B cell (primary cell): ENCODE measurements at regions not wholly inside any gene's neighbourhood (a gene's known extent, or its start where the extent isn't known, plus 50 kb on each side); places are given as distances from the start of the nearest gene placed in this dataset.
A peak's percentile ranks its signal among the peaks of the same experiment; 100 is the strongest.

Experiments used
- ATAC-seq: fragments of 200-7000 bp; cut with Tn5 transposase; one replicate; pipeline ENCODE4 v1.10.0; 2021; ENCODE audit warnings: low read depth, mild to moderate bottlenecking, moderate number of reproducible peaks, moderate library complexity
- CTCF ChIA-PET: fragments of 350-600 bp; sonication (Branson Sonifier 250); formaldehyde crosslinking; loops from one replicate; lab custom pipeline; 2021; ENCODE audit warnings: antibody characterized with exemption, inconsistent platforms; lab: Charles Lee
- POLR2A ChIA-PET: fragments of 350-600 bp; sonication (Branson Sonifier 250); formaldehyde crosslinking; loops from one replicate; lab custom pipeline; 2021; ENCODE audit warnings: antibody characterized with exemption; lab: Charles Lee
- DNase-seq: peaks from one replicate; pipeline ENCODE4 v3.0.0; 2013
- H2AFZ ChIP-seq: 2 replicates; pipeline ENCODE4 v1.6.1; 2012; ENCODE audit warnings: mild to moderate bottlenecking, low read depth, low read length; ENCODE audit not compliant: insufficient read depth, poor library complexity, severe bottlenecking
- H3K27ac ChIP-seq, 2 donors: 1 replicate in 1 of 2; 2 replicates in 1 of 2; pipeline ENCODE4 v1.5.1; 2012 to 2013; ENCODE audit warnings: low read length in 2 of 2, mild to moderate bottlenecking in 2 of 2, moderate library complexity in 1 of 2
- H3K27me3 ChIP-seq, 4 experiments: fragments of 200-600 bp in 1 of 4; sonication (generic) in 1 of 4; replicated peaks in 1 of 4; 1 replicate in 2 of 4; 2 replicates in 2 of 4; pipeline versions ENCODE4 v1.6.1 to v1.7.0; 2013 to 2016; ENCODE audit warnings: low read length in 3 of 4, mild to moderate bottlenecking in 2 of 4, mixed read lengths in 1 of 4, moderate library complexity in 1 of 4; ENCODE audit not compliant: insufficient read depth in 4 of 4, control insufficient read depth in 3 of 4; ENCODE audit errors: control extremely low read depth in 1 of 4
- H3K36me3 ChIP-seq, 2 experiments: replicated peaks in 1 of 2; 1 replicate in 1 of 2; 2 replicates in 1 of 2; pipeline versions ENCODE4 v1.6.1 to v1.7.1; 2013; ENCODE audit warnings: low read length in 1 of 2; ENCODE audit not compliant: insufficient read depth in 2 of 2, control insufficient read depth in 1 of 2; ENCODE audit errors: control extremely low read depth in 1 of 2, extremely low read depth in 1 of 2
- H3K4me1 ChIP-seq, 2 donors: fragments of 200-600 bp in 1 of 2; sonication (generic) in 1 of 2; 1 replicate in 1 of 2; 2 replicates in 1 of 2; pipeline versions ENCODE4 v1.5.1 to v1.6.1; 2013 to 2017; ENCODE audit warnings: low read length in 2 of 2; ENCODE audit not compliant: control insufficient read depth in 2 of 2, insufficient read depth in 2 of 2
- H3K4me2 ChIP-seq: replicated peaks from 2 replicates; pipeline ENCODE3; 2012; ENCODE audit warnings: mild to moderate bottlenecking, low read depth, low read length; ENCODE audit not compliant: poor library complexity, severe bottlenecking
- H3K4me3 ChIP-seq, 5 experiments: fragments of 200-600 bp in 1 of 5; sonication (generic) in 1 of 5; 1 replicate in 3 of 5; 2 replicates in 2 of 5; pipeline versions ENCODE4 v1.5.1 to v1.7.0; 2011 to 2016; ENCODE audit warnings: low read length in 4 of 5, mild to moderate bottlenecking in 4 of 5, low read depth in 2 of 5, control low read depth in 1 of 5, moderate library complexity in 1 of 5; ENCODE audit not compliant: insufficient read depth in 1 of 5; ENCODE audit errors: control extremely low read depth in 1 of 5, extremely low read depth in 1 of 5
- H3K79me2 ChIP-seq: fragments of 200-600 bp; sonication (generic); one replicate; pipeline ENCODE4 v1.6.0; 2016; ENCODE audit warnings: low read length; ENCODE audit not compliant: control insufficient read depth, insufficient read depth
- H3K9ac ChIP-seq: fragments of 200-600 bp; sonication (generic); 2 replicates; pipeline ENCODE4 v1.6.1; 2017; ENCODE audit warnings: mild to moderate bottlenecking, low read length, moderate library complexity
- H3K9me3 ChIP-seq, 3 donors: one replicate each; pipeline versions ENCODE4 v1.6.1 to v1.7.1; 2013; ENCODE audit warnings: low read length in 2 of 3; ENCODE audit not compliant: control insufficient read depth in 2 of 3, insufficient read depth in 1 of 3; ENCODE audit errors: control extremely low read depth in 1 of 3
- H4K20me1 ChIP-seq: 2 replicates; pipeline ENCODE4 v1.6.0; 2012; ENCODE audit warnings: mild to moderate bottlenecking, low read length; ENCODE audit not compliant: insufficient read depth, control insufficient read depth, poor library complexity, severe bottlenecking
- H3K27ac Mint-ChIP-seq: one replicate; pipeline ENCODE4 v1.8.0; 2021; ENCODE audit warnings: mixed read lengths
- H3K27me3 Mint-ChIP-seq: one replicate; pipeline ENCODE4 v1.8.0; 2021; ENCODE audit warnings: mixed read lengths
- H3K4me1 Mint-ChIP-seq: one replicate; pipeline ENCODE4 v1.8.0; 2021; ENCODE audit warnings: mixed read lengths
- H3K4me3 Mint-ChIP-seq: one replicate; pipeline ENCODE4 v1.8.0; 2021; ENCODE audit warnings: mixed read lengths
- H3K9me3 Mint-ChIP-seq: one replicate; pipeline ENCODE4 v1.8.0; 2022; ENCODE audit warnings: mixed read lengths; ENCODE audit not compliant: insufficient read depth
- CTCF ChIP-seq: fragments of 200-600 bp; IDR thresholded peaks from one replicate; pipeline ENCODE4 v1.8.0; 2022; ENCODE audit warnings: antibody characterized with exemption, mild to moderate bottlenecking
- EZH2 ChIP-seq: IDR thresholded peaks from 2 replicates; pipeline ENCODE4 v1.6.1; 2012; ENCODE audit warnings: borderline replicate concordance, low read depth, mild to moderate bottlenecking, moderate library complexity, low read length; ENCODE audit not compliant: insufficient read depth, poor library complexity, severe bottlenecking
- WGBS: methylation state at CpG from one replicate; pipeline ENCODE4 v1.1.5; 2013; ENCODE audit warnings: missing lambda C conversion rate; ENCODE audit not compliant: insufficient coverage; 5-methylcytosine and 5-hydroxymethylcytosine counted together
- intact Hi-C: fragments of 100-400 bp; cut with micrococcal nuclease; formaldehyde crosslinking; loops from one replicate; pipeline ENCODE4 v1.10.0; 2022

DNA sequence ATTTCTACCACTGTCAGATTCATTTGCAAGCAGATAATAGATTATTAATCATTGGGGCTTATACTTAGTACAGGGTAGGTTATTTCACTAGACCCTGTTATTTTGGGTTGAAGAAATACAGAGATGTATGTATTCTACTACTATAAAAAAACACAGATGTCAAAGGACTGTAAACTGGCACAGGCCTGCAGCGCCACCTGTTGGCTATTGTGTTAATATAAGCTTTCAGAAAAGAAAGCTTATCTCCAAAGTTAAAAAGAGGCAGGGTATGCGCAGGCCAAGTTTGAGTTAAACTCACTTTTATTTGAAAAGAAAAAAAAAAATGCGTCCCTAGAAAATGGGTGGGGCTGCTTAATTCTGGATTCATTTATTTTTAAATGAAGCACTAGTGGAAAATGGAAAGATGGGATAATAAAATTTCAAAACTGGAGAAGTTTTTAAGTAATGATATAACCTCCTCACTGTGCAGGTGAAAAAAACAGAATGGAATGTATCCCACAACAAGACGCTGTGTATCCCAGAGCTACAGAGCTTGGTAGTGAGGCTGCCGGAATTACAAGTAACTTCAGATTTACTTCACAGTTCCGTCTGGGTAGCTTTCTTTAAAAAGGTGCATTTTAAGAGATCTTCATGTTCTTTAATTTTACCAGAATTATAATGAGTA lies 407.2 kb upstream of the TGFBR2 start:
- Histone ChIP-seq H3K27ac (no peak overlapping the region), H3K9ac (no peak overlapping the region), H3K9me3 (no peaks in the 10 kb centered on the region), H3K36me3 (no peaks in the 10 kb centered on the region), H3K27me3 (no peaks in the 10 kb centered on the region), H3K79me2 (no peaks in the 10 kb centered on the region), H2AFZ (no peak overlapping the region), H3K4me2 (no peak overlapping the region), H4K20me1 (no peaks in the 10 kb centered on the region), H3K4me3 (no peak overlapping the region), H3K4me1 (peaks cover 0 to 3% of the 10 kb centered on the region in 2 donors)
- peak; percentile 43 for ATAC-seq
- no peak overlapping the region for H3K4me3 Mint-ChIP-seq
- DNase-seq: peak; percentile 65
- ChIA-PET CTCF (interaction anchor here (0.6 to 5.4 kb wide), 64 partner anchors 8 to 566 kb away, joined by 3 to 113 read pairs (median 4); no protein-coding TSS in a partner anchor), POLR2A (interaction anchor here (0.7 kb wide), 1 partner anchor 353 kb away, joined by 3 read pairs; no protein-coding TSS in a partner anchor)
- WGBS: no CpG with 5 or more reads among the region's 6 CpGs
- peaks cover 15% of the 10 kb centered on the region for H3K4me1 Mint-ChIP-seq
- TF ChIP-seq EZH2 (no peak), CTCF (peak; percentile 96)
- no peak overlapping the region for H3K27ac Mint-ChIP-seq
- H3K9me3 Mint-ChIP-seq: no peaks in the 10 kb centered on the region
- H3K27me3 Mint-ChIP-seq: no peaks in the 10 kb centered on the region
- intact Hi-C loops: loop anchor here (1.0 to 10.0 kb wide), 5 partner anchors 86 to 494 kb away; partner anchors contain the start of gene TGFBR2

DNA sequence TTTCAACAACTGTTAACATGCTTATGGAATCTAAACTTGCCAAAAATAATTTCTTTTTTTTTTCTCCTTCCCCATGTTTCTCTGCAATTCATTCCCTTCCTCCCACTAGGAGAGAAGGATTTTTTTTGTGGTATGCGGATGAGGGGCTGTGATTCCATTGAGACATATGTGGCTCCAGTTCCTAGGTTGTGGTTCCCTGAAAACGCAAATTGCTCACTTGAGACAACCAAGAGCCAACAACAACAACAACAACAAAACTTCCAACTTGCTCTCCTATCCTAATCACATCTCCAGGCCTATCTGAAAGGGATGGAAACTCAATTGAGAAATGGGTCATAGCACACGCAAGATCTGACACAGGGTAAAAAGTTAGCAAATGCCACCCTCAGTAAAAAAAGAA lies 406.5 kb upstream of the TGFBR2 start:
- 100% methylated on average over 1 of the region's 3 CpGs for WGBS
- Histone ChIP-seq H3K36me3 (no peaks in the 10 kb centered on the region), H4K20me1 (no peaks in the 10 kb centered on the region), H3K4me1 (peaks cover 0 to 3% of the 10 kb centered on the region in 2 donors), H3K4me3 (no peak overlapping the region), H3K79me2 (no peaks in the 10 kb centered on the region), H3K9me3 (no peaks in the 10 kb centered on the region), H2AFZ (no peak overlapping the region), H3K27me3 (no peaks in the 10 kb centered on the region), H3K27ac (no peak overlapping the region), H3K9ac (no peak overlapping the region), H3K4me2 (no peak overlapping the region)
- Mint-ChIP-seq H3K4me3 (no peak overlapping the region), H3K9me3 (no peaks in the 10 kb centered on the region), H3K27me3 (no peaks in the 10 kb centered on the region), H3K4me1 (peaks cover 15% of the 10 kb centered on the region), H3K27ac (no peak overlapping the region)
- no peak for ATAC-seq
- DNase-seq: no peak
- CTCF ChIA-PET: interaction anchor here (0.7 to 5.4 kb wide), 30 partner anchors 9 to 565 kb away, joined by 3 to 113 read pairs (median 5); no protein-coding TSS in a partner anchor
- intact Hi-C loops: loop anchor here (1.0 to 10.0 kb wide), 5 partner anchors 87 to 493 kb away; partner anchors contain the start of gene TGFBR2
- TF ChIP-seq CTCF (no peak), EZH2 (no peak)
- POLR2A ChIA-PET: no interaction called here
